ENCODE measurements at regions not wholly inside any gene's neighbourhood (a gene's known extent, or its start where the extent isn't known, plus 50 kb on each side); places are given as distances from the start of the nearest gene placed in this dataset.

DNA sequence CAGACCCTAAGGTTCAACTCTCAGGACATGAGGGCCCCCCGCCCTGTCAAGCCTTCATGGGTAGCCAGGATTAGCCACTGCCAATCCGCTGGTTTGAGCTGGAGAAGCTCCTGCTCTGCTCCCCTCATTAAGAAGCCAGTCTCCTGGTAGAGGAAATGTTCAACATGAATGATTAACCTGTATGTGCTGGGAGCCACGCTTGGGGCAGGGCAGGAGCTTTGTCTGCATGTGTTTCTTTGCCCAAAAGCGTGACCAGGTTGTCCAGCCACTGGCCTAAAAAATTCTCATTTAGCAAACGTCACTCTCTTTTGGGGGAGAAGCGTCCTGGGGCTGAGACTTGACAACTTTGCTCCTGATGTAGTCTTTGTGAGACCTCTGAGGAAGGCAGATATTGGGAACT is 96.5 kb downstream of the RRAGC start:
- Histone ChIP-seq H3K4me2 (ENCODE audit: insufficient read depth, low read length) (no peak overlapping the region), H3K27me3 (ENCODE audit: control insufficient read depth in 2 of 2, insufficient read depth in 2 of 2, low read length in 2 of 2) (no peaks in the 10 kb centered on the region), H3K4me3 (no peak overlapping the region), H2AFZ (ENCODE audit: low read depth, low read length) (no peak overlapping the region), H3K9me3 (replicated peaks; ENCODE audit: control insufficient read depth, insufficient read depth, low read depth, low read length) (no peaks in the 10 kb centered on the region), H4K20me1 (replicated peaks; ENCODE audit: control insufficient read depth, insufficient read depth, low read length) (no peaks in the 10 kb centered on the region), H3K36me3 (ENCODE audit: control insufficient read depth, insufficient read depth, low read length) (no peaks in the 10 kb centered on the region), H3K79me2 (ENCODE audit: control insufficient read depth, insufficient read depth, low read length) (no peaks in the 10 kb centered on the region), H3K9me1 (ENCODE audit: control insufficient read depth, insufficient read depth, low read length) (no peaks in the 10 kb centered on the region), H3K27ac (ENCODE audit: extremely low read depth, low read depth, low read length) (no peak overlapping the region), H3K9ac (ENCODE audit: insufficient read depth in 1 of 2, low read depth in 2 of 2, low read length in 2 of 2) (peak overlapping the region in 1 of 2 experiments; percentile 0; a peak in 1 of 4 replicates), H3K4me1 (replicated peaks in 1 of 2; ENCODE audit: control insufficient read depth in 2 of 2, insufficient read depth in 2 of 2, low read length in 2 of 2) (peaks cover 0 to 13% of the 10 kb centered on the region in 2 experiments; a peak in 2 of 5 replicates)
- ATAC-seq (no peak), FAIRE-seq (no peak), DNase-seq (ENCODE audit: extremely low read depth in 1 of 4, low spot score in 3 of 4) (no peak)
- WGBS (ENCODE audit: insufficient coverage, low coverage, missing lambda C conversion rate), result 38% methylated on average over 6 of the region's 6 CpGs
- ChIA-PET POLR2A (interaction anchor here (0.6 to 2.5 kb wide), 2 partner anchors 15 to 38 kb away, joined by 3 to 9 read pairs; no protein-coding TSS in a partner anchor), CTCF (ENCODE audit: low intra/inter-chr PET ratio) (no interaction called here)
- intact Hi-C loops (cut with micrococcal nuclease), result no loop called here
- TF ChIP-seq, protein P1, sequence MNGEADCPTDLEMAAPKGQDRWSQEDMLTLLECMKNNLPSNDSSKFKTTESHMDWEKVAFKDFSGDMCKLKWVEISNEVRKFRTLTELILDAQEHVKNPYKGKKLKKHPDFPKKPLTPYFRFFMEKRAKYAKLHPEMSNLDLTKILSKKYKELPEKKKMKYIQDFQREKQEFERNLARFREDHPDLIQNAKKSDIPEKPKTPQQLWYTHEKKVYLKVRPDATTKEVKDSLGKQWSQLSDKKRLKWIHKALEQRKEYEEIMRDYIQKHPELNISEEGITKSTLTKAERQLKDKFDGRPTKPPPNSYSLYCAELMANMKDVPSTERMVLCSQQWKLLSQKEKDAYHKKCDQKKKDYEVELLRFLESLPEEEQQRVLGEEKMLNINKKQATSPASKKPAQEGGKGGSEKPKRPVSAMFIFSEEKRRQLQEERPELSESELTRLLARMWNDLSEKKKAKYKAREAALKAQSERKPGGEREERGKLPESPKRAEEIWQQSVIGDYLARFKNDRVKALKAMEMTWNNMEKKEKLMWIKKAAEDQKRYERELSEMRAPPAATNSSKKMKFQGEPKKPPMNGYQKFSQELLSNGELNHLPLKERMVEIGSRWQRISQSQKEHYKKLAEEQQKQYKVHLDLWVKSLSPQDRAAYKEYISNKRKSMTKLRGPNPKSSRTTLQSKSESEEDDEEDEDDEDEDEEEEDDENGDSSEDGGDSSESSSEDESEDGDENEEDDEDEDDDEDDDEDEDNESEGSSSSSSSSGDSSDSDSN (IDR thresholded peaks at IDR 0.05; ENCODE audit: borderline replicate concordance in 1 of 2, low read depth in 2 of 2, low read length in 2 of 2), result no peak
- TF ChIP-seq, protein P2, sequence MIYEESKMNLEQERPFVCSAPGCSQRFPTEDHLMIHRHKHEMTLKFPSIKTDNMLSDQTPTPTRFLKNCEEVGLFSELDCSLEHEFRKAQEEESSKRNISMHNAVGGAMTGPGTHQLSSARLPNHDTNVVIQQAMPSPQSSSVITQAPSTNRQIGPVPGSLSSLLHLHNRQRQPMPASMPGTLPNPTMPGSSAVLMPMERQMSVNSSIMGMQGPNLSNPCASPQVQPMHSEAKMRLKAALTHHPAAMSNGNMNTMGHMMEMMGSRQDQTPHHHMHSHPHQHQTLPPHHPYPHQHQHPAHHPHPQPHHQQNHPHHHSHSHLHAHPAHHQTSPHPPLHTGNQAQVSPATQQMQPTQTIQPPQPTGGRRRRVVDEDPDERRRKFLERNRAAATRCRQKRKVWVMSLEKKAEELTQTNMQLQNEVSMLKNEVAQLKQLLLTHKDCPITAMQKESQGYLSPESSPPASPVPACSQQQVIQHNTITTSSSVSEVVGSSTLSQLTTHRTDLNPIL (CRISPR knock-in tag; IDR thresholded peaks at IDR 0.05), result no peak
- TF ChIP-seq, protein P3, sequence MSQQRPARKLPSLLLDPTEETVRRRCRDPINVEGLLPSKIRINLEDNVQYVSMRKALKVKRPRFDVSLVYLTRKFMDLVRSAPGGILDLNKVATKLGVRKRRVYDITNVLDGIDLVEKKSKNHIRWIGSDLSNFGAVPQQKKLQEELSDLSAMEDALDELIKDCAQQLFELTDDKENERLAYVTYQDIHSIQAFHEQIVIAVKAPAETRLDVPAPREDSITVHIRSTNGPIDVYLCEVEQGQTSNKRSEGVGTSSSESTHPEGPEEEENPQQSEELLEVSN (IDR thresholded peaks at IDR 0.05; ENCODE audit: borderline replicate concordance in 1 of 2, extremely low read depth in 1 of 2, insufficient read depth in 1 of 2, insufficient read length in 1 of 2, low read depth in 1 of 2, low read length in 1 of 2, poor library complexity in 1 of 2, severe bottlenecking in 1 of 2), result no peak
- TF ChIP-seq ZC3H4 (CRISPR knock-in tag; IDR thresholded peaks at IDR 0.05; ENCODE audit: borderline replicate concordance) (no peak), TBP (optimal IDR thresholded peaks at IDR 0.05; ENCODE audit: low read depth, low read length) (no peak), TAF15 (IDR thresholded peaks at IDR 0.05; ENCODE audit: low read depth, low read length) (no peak), POLR3G (IDR thresholded peaks at IDR 0.05; ENCODE audit: extremely low read depth, insufficient read length, insufficient replicate concordance) (no peak), KDM2B (CRISPR knock-in tag; IDR thresholded peaks at IDR 0.05) (no peak), SIX5 (IDR thresholded peaks at IDR 0.05; ENCODE audit: borderline replicate concordance in 1 of 2, insufficient read depth in 1 of 2, low read depth in 1 of 2, low read length in 2 of 2) (no peak)
- TF ChIP-seq, protein P4, sequence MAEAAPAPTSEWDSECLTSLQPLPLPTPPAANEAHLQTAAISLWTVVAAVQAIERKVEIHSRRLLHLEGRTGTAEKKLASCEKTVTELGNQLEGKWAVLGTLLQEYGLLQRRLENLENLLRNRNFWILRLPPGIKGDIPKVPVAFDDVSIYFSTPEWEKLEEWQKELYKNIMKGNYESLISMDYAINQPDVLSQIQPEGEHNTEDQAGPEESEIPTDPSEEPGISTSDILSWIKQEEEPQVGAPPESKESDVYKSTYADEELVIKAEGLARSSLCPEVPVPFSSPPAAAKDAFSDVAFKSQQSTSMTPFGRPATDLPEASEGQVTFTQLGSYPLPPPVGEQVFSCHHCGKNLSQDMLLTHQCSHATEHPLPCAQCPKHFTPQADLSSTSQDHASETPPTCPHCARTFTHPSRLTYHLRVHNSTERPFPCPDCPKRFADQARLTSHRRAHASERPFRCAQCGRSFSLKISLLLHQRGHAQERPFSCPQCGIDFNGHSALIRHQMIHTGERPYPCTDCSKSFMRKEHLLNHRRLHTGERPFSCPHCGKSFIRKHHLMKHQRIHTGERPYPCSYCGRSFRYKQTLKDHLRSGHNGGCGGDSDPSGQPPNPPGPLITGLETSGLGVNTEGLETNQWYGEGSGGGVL (CRISPR knock-in tag; IDR thresholded peaks at IDR 0.05), result no peak
- TF ChIP-seq, protein P5, sequence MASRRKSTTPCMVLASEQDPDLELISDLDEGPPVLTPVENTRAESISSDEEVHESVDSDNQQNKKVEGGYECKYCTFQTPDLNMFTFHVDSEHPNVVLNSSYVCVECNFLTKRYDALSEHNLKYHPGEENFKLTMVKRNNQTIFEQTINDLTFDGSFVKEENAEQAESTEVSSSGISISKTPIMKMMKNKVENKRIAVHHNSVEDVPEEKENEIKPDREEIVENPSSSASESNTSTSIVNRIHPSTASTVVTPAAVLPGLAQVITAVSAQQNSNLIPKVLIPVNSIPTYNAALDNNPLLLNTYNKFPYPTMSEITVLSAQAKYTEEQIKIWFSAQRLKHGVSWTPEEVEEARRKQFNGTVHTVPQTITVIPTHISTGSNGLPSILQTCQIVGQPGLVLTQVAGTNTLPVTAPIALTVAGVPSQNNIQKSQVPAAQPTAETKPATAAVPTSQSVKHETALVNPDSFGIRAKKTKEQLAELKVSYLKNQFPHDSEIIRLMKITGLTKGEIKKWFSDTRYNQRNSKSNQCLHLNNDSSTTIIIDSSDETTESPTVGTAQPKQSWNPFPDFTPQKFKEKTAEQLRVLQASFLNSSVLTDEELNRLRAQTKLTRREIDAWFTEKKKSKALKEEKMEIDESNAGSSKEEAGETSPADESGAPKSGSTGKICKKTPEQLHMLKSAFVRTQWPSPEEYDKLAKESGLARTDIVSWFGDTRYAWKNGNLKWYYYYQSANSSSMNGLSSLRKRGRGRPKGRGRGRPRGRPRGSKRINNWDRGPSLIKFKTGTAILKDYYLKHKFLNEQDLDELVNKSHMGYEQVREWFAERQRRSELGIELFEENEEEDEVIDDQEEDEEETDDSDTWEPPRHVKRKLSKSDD (conservative IDR thresholded peaks at IDR 0.05; ENCODE audit: low read length), result no peak
- in situ Hi-C loops (cut with MboI), result no loop called here
- BruUV-seq (replicated peaks), result no TSS peak

All from K562 (cell line).